ENCODE measurements at regions not wholly inside any gene's neighbourhood (a gene's known extent, or its start where the extent isn't known, plus 50 kb on each side); places are given as distances from the start of the nearest gene placed in this dataset.

GRCh38 chr13:55214841-55215345, 1925.8 kb upstream of the PRR20A start:
- TF ChIP-seq CTCF (IDR thresholded peaks at IDR 0.05) = no peak
- no peak for ATAC-seq
- intact Hi-C loops (cut with micrococcal nuclease) = no loop called here

GRCh38 chr13:55219538-55219937, 1921.2 kb upstream of the PRR20A start:
- peaks cover 5% of the 10 kb centered on the region for H3K36me3 Mint-ChIP-seq
- no peaks in the 10 kb centered on the region for H3K27me3 Mint-ChIP-seq (ENCODE audit: low read depth in 2 of 2)
- Histone ChIP-seq H3K4me3 (ENCODE audit: low read length) (no peak overlapping the region), H3K27me3 (ENCODE audit: control insufficient read depth, insufficient read depth, low read length) (no peaks in the 10 kb centered on the region), H3K36me3 (ENCODE audit: control insufficient read depth, insufficient read depth, low read length) (no peaks in the 10 kb centered on the region), H3K4me1 (ENCODE audit: control insufficient read depth, insufficient read depth, low read length) (no peaks in the 10 kb centered on the region), H3K27ac (ENCODE audit: low read length) (no peak overlapping the region), H3K9me3 (ENCODE audit: control insufficient read depth, insufficient read depth, low read length) (no peaks in the 10 kb centered on the region)
- WGBS (ENCODE audit: insufficient coverage) = 91% methylated on average over 1 of the region's 1 CpG
- no peak overlapping the region for H3K27ac Mint-ChIP-seq
- intact Hi-C loops (cut with micrococcal nuclease) = no loop called here
- H3K4me3 Mint-ChIP-seq = no peak overlapping the region
- H3K4me1 Mint-ChIP-seq = no peaks in the 10 kb centered on the region
- ATAC-seq (no peak), DNase-seq (no peak)
- peaks cover 4 to 12% of the 10 kb centered on the region in 2 donors for H3K9me3 Mint-ChIP-seq
- TF ChIP-seq CTCF (IDR thresholded peaks at IDR 0.05) = no peak

More at GRCh38 chr13:55214841-55215345, 1925.8 kb upstream of the PRR20A start:
- Mint-ChIP-seq H3K4me3 (no peak overlapping the region), H3K27me3 (ENCODE audit: low read depth in 2 of 2) (no peaks in the 10 kb centered on the region), H3K27ac (no peak overlapping the region), H3K36me3 (no peaks in the 10 kb centered on the region), H3K9me3 (peaks cover 8 to 18% of the 10 kb centered on the region in 2 donors), H3K4me1 (no peaks in the 10 kb centered on the region)
- no peak for DNase-seq
- Histone ChIP-seq H3K4me1 (ENCODE audit: control insufficient read depth, insufficient read depth, low read length) (no peaks in the 10 kb centered on the region), H3K9me3 (ENCODE audit: control insufficient read depth, insufficient read depth, low read length) (no peaks in the 10 kb centered on the region), H3K27ac (ENCODE audit: low read length) (no peak overlapping the region), H3K36me3 (ENCODE audit: control insufficient read depth, insufficient read depth, low read length) (no peaks in the 10 kb centered on the region), H3K4me3 (ENCODE audit: low read length) (no peak overlapping the region), H3K27me3 (ENCODE audit: control insufficient read depth, insufficient read depth, low read length) (no peaks in the 10 kb centered on the region)

- peaks cover 6% of the 10 kb centered on the region for H3K9me3 ChIP-seq (ENCODE audit: control insufficient read depth, insufficient read depth, low read length)
- H3K36me3 ChIP-seq (ENCODE audit: control insufficient read depth, insufficient read depth, low read length) = no peaks in the 10 kb centered on the region
- no peaks in the 10 kb centered on the region for H3K4me1 ChIP-seq (ENCODE audit: control insufficient read depth, insufficient read depth, low read length)
- H3K4me3 ChIP-seq (ENCODE audit: low read length) = no peak overlapping the region
- intact Hi-C loops (cut with micrococcal nuclease) = no loop called here
- peaks cover 9 to 14% of the 10 kb centered on the region in 2 donors for H3K9me3 Mint-ChIP-seq
- TF ChIP-seq CTCF (IDR thresholded peaks at IDR 0.05) = no peak
- no peaks in the 10 kb centered on the region for H3K36me3 Mint-ChIP-seq
- DNase-seq = no peak
- H3K27me3 ChIP-seq (ENCODE audit: control insufficient read depth, insufficient read depth, low read length) = no peaks in the 10 kb centered on the region
- no peak overlapping the region for H3K27ac Mint-ChIP-seq
- no peak overlapping the region for H3K4me3 Mint-ChIP-seq
- no peak overlapping the region for H3K27ac ChIP-seq (ENCODE audit: low read length)
- H3K4me1 Mint-ChIP-seq = no peaks in the 10 kb centered on the region
- no peaks in the 10 kb centered on the region for H3K27me3 Mint-ChIP-seq (ENCODE audit: low read depth in 2 of 2)
- no peak for ATAC-seq
- WGBS (ENCODE audit: insufficient coverage) = 53% methylated on average over 4 of the region's 4 CpGs
These were observed 1910.7 kb upstream of the PRR20A start for GRCh38 chr13:55229906-55230569.

- no peak overlapping the region for H3K27ac Mint-ChIP-seq
- no peaks in the 10 kb centered on the region for H3K27me3 Mint-ChIP-seq (ENCODE audit: low read depth in 2 of 2)
- H3K4me1 ChIP-seq (ENCODE audit: control insufficient read depth, insufficient read depth, low read length) = no peaks in the 10 kb centered on the region
- DNase-seq = no peak
- no peaks in the 10 kb centered on the region for H3K27me3 ChIP-seq (ENCODE audit: control insufficient read depth, insufficient read depth, low read length)
- no peak for TF ChIP-seq CTCF (IDR thresholded peaks at IDR 0.05)
- no peak overlapping the region for H3K4me3 ChIP-seq (ENCODE audit: low read length)
- WGBS (ENCODE audit: insufficient coverage) = 100% methylated on average over 1 of the region's 3 CpGs
- intact Hi-C loops (cut with micrococcal nuclease) = no loop called here
- no peaks in the 10 kb centered on the region for H3K36me3 Mint-ChIP-seq
- ATAC-seq = no peak
- H3K9me3 ChIP-seq (ENCODE audit: control insufficient read depth, insufficient read depth, low read length) = peaks cover 6% of the 10 kb centered on the region
- H3K27ac ChIP-seq (ENCODE audit: low read length) = no peak overlapping the region
- H3K4me1 Mint-ChIP-seq = no peaks in the 10 kb centered on the region
- no peak overlapping the region for H3K4me3 Mint-ChIP-seq
- peaks cover 9 to 14% of the 10 kb centered on the region in 2 donors for H3K9me3 Mint-ChIP-seq
- no peaks in the 10 kb centered on the region for H3K36me3 ChIP-seq (ENCODE audit: control insufficient read depth, insufficient read depth, low read length)
These were observed 1910.2 kb upstream of the PRR20A start for GRCh38 chr13:55230570-55230908.
